ENCODE measurements at regions not wholly inside any gene's neighbourhood (a gene's known extent, or its start where the extent isn't known, plus 50 kb on each side); places are given as distances from the start of the nearest gene placed in this dataset.

GRCh38 chr3:53975382-53975781, 83.7 kb upstream of the SELENOK start:
- no peak overlapping the region for H3K27ac ChIP-seq
- H3K4me1 ChIP-seq, result no peaks in the 10 kb centered on the region
- no peaks in the 10 kb centered on the region for H3K36me3 ChIP-seq (ENCODE audit: insufficient read depth in 1 of 2, low read depth in 1 of 2)
- no peaks in the 10 kb centered on the region for H3K9me3 ChIP-seq
- intact Hi-C loops (cut with DNase I), result no loop called here
- no peak for DNase-seq
- 66 to 87% (median 72%) methylated on average over 2 of the region's 2 CpGs for WGBS, 3 donors
- ATAC-seq, result no peak
- peaks cover 0 to 9% (median 2%) of the 10 kb centered on the region in 3 donors for H3K27me3 ChIP-seq (ENCODE audit: insufficient read depth in 3 of 3, low read length in 2 of 3)
- H3K4me3 ChIP-seq, result no peak overlapping the region
- no peak for TF ChIP-seq CTCF (IDR thresholded peaks at IDR 0.05)

DNA sequence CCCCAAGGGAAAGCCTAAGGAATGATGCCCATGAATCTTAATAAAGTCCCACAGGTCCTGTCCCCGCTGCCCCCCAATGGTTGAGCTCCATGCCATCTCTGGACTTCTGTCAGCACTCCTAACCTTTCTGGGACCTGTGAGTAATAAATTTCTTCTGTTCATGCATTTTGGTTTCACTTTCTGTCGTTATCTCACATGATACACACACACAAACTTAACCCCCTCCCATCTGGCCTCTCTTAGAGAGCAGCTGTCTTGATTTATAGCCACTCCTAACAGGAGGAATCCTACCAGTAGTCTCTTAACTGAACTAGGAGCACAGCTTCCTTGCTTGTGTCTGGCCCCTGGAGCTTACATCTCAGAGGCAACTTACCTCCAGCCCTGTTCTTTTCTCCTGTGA, 82.7 kb upstream of the SELENOK start:
- ATAC-seq (no peak), DNase-seq (no peak)
- H3K4me3 ChIP-seq, result no peak overlapping the region
- TF ChIP-seq CTCF (IDR thresholded peaks at IDR 0.05), result no peak
- peaks cover 0 to 9% (median 2%) of the 10 kb centered on the region in 3 donors for H3K27me3 ChIP-seq (ENCODE audit: insufficient read depth in 3 of 3, low read length in 2 of 3)
- no peak overlapping the region for H3K27ac ChIP-seq
- 7 to 18% (median 11%) methylated on average over 2 of the region's 2 CpGs for whole genome bisulfite sequencing, 3 donors
- no peaks in the 10 kb centered on the region for H3K9me3 ChIP-seq
- no peaks in the 10 kb centered on the region for H3K36me3 ChIP-seq (ENCODE audit: insufficient read depth in 1 of 2, low read depth in 1 of 2)
- intact Hi-C loops (cut with DNase I), result no loop called here
- H3K4me1 ChIP-seq, result no peaks in the 10 kb centered on the region

DNA sequence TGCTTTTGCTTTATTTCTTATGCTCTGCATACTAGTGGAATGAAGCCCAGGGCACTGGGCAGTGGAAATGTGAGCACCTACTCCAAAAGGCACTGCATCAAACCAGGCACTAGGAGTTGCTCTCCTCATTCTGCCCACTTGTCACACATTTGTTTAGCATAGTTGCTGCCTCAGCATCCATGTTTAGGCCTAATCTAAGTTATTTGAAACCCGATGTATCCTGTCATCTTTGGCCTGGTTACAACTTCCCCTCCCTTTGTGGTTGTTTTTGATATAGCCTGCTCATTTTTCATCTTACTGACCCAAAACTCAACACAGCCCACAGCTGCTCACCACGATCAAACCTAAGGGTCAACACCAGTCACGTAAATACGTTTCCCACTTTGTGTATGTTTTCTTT, 82.2 kb upstream of the SELENOK start:
- Histone ChIP-seq H3K36me3 (ENCODE audit: insufficient read depth in 1 of 2, low read depth in 1 of 2) (no peaks in the 10 kb centered on the region), H3K27me3 (ENCODE audit: insufficient read depth in 3 of 3, low read length in 2 of 3) (peaks cover 0 to 8% (median 2%) of the 10 kb centered on the region in 3 donors), H3K4me3 (no peak overlapping the region), H3K4me1 (no peaks in the 10 kb centered on the region), H3K9me3 (no peaks in the 10 kb centered on the region), H3K27ac (no peak overlapping the region)
- no peak for DNase-seq
- WGBS, 3 donors, result 29 to 38% (median 35%) methylated on average over 4 of the region's 4 CpGs
- ATAC-seq, result no peak
- TF ChIP-seq CTCF (IDR thresholded peaks at IDR 0.05), result no peak
- intact Hi-C loops (cut with DNase I), result no loop called here

DNA sequence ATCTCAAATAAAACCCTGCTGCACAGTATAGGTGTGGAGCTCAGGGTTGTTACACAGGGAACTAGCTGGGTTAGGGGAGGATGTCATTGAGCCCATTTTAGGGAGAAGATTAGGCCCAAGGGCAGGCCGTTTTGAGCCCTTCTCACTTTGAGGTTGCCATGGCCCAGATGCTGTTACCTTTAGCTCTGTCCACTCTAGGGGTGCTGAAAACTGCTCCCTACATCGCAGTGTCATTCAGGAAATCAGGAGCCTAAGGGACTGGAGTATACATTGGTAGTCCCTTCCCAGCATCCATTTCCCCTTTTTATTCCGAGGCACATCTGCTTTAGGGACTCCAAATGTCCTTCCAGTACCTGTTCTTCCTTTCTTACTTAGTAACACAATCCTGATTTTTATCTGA, 79.0 kb upstream of the SELENOK start:
- H3K9me3 ChIP-seq, result peaks cover 7% of the 10 kb centered on the region
- H3K27me3 ChIP-seq (ENCODE audit: insufficient read depth in 3 of 3, low read length in 2 of 3), result peaks cover 0 to 2% (median 0%) of the 10 kb centered on the region in 3 donors
- DNase-seq (no peak), ATAC-seq (no peak)
- no peak overlapping the region for H3K4me3 ChIP-seq
- H3K27ac ChIP-seq, result no peak overlapping the region
- intact Hi-C loops (cut with DNase I), result no loop called here
- H3K4me1 ChIP-seq, result no peaks in the 10 kb centered on the region
- TF ChIP-seq CTCF (IDR thresholded peaks at IDR 0.05), result no peak
- no peaks in the 10 kb centered on the region for H3K36me3 ChIP-seq (ENCODE audit: insufficient read depth in 1 of 2, low read depth in 1 of 2)
- 26 to 38% (median 37%) methylated on average over 3 of the region's 3 CpGs for WGBS, 3 donors

DNA sequence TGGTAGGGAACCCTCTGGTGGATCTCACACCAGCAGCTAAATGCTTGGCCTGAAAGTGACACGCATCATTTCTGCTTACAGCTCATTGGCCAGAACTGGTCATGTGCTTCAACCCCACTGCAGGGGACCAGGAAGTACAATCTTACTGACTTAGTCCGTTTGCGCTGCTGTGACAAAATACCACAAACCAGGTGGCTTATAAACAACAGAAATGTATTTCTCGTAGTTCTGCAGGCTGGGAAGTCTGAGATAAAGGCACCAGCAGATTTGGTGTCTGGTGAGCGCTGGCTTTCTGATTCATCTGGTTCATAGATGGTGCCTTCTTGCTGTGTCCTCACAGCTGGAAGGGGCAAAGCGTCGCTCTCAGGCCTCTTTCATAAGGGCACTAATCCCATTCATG, 77.4 kb upstream of the SELENOK start:
- no peaks in the 10 kb centered on the region for H3K36me3 ChIP-seq (ENCODE audit: insufficient read depth in 1 of 2, low read depth in 1 of 2)
- TF ChIP-seq CTCF (IDR thresholded peaks at IDR 0.05), result no peak
- peaks cover 0 to under 1% (median 0%) of the 10 kb centered on the region in 3 donors for H3K27me3 ChIP-seq (ENCODE audit: insufficient read depth in 3 of 3, low read length in 2 of 3)
- H3K27ac ChIP-seq, result no peak overlapping the region
- DNase-seq, result no peak
- WGBS, 3 donors, result 79 to 83% (median 80%) methylated on average over 7 of the region's 7 CpGs
- H3K4me1 ChIP-seq, result no peaks in the 10 kb centered on the region
- no peak for ATAC-seq
- intact Hi-C loops (cut with DNase I), result no loop called here
- no peak overlapping the region for H3K4me3 ChIP-seq
- peaks cover 7% of the 10 kb centered on the region for H3K9me3 ChIP-seq

All from psoas muscle (tissue), 7 donors.